Panc1 (cell line): ENCODE measurements at regions not wholly inside any gene's neighbourhood (a gene's known extent, or its start where the extent isn't known, plus 50 kb on each side); places are given as distances from the start of the nearest gene placed in this dataset.

ENCODE experiments used
- CTCF ChIP-seq: fragments of 450-650 bp; IDR thresholded peaks from 2 replicates; pipeline ENCODE4 v1.5.1; 2017; ENCODE audit warnings: mild to moderate bottlenecking
- POLR2AphosphoS5 ChIP-seq: IDR thresholded peaks from 2 replicates; pipeline ENCODE4 v1.6.1; 2012; ENCODE audit warnings: mild to moderate bottlenecking, low read depth, low read length, moderate library complexity
- REST ChIP-seq, 2 experiments: IDR thresholded peaks; 2 replicates each; pipeline ENCODE4 v1.6.1; 2011 to 2012; ENCODE audit warnings: low read depth in 2 of 2, control low read depth in 1 of 2, low read length in 1 of 2, mild to moderate bottlenecking in 1 of 2, moderate library complexity in 1 of 2; ENCODE audit not compliant: insufficient read depth in 1 of 2
- SIN3A ChIP-seq: IDR thresholded peaks from 2 replicates; pipeline ENCODE4 v1.6.1; 2012; ENCODE audit warnings: low read depth, mild to moderate bottlenecking, low read length, moderate library complexity, borderline replicate concordance; ENCODE audit not compliant: insufficient read depth
- TCF7L2 ChIP-seq: IDR thresholded peaks from 2 replicates; pipeline ENCODE4 v1.6.1; 2011; ENCODE audit warnings: mild to moderate bottlenecking, low read depth, low read length, inconsistent platforms

DNA sequence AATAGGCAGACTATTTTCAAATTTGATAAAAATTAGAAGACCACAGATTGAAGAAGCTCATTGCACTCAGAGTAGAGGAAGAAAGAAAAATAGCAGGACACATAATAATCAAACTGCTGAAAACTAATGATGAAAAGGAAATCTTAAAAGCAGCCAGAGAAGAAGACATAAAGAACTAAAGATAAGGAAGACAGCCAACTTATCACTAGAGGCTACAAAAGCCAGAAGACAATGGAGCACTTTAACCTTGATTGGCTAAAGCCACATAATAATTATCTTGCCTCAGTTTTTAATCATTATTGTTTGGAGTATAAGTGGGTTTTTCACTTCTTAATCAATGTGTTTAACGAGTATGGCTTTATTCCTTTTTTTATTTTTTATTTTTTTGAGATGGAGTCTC, 397.6 kb downstream of the RNF144B start:
- TF ChIP-seq CTCF = no peak
- no peak for TF ChIP-seq REST (IDR thresholded peaks at IDR 0.05; ENCODE audit: insufficient read depth in 1 of 2, low read depth in 2 of 2, low read length in 1 of 2)
- TF ChIP-seq TCF7L2 = no peak
- TF ChIP-seq POLR2AphosphoS5 = no peak
- TF ChIP-seq SIN3A = no peak
